Stimulated activated CD8-positive, alpha-beta memory T cell treated with anti-CD3 and anti-CD28 coated beads, Interleukin-12 subunit alpha, Interleukin-12 subunit beta, amount 100 ng/mL, for 24 hours (primary cell): ENCODE measurements at regions not wholly inside any gene's neighbourhood (a gene's known extent, or its start where the extent isn't known, plus 50 kb on each side); places are given as distances from the start of the nearest gene placed in this dataset.

Experiments used
- DNase-seq: peaks from one replicate; pipeline ENCODE4 v3.0.0-alpha.2; 2020; ENCODE audit errors: extremely low read depth

GRCh38 chr3:194265996-194266964 lies 84.8 kb downstream of the CPN2 start:
- DNase-seq: no peak

DNA sequence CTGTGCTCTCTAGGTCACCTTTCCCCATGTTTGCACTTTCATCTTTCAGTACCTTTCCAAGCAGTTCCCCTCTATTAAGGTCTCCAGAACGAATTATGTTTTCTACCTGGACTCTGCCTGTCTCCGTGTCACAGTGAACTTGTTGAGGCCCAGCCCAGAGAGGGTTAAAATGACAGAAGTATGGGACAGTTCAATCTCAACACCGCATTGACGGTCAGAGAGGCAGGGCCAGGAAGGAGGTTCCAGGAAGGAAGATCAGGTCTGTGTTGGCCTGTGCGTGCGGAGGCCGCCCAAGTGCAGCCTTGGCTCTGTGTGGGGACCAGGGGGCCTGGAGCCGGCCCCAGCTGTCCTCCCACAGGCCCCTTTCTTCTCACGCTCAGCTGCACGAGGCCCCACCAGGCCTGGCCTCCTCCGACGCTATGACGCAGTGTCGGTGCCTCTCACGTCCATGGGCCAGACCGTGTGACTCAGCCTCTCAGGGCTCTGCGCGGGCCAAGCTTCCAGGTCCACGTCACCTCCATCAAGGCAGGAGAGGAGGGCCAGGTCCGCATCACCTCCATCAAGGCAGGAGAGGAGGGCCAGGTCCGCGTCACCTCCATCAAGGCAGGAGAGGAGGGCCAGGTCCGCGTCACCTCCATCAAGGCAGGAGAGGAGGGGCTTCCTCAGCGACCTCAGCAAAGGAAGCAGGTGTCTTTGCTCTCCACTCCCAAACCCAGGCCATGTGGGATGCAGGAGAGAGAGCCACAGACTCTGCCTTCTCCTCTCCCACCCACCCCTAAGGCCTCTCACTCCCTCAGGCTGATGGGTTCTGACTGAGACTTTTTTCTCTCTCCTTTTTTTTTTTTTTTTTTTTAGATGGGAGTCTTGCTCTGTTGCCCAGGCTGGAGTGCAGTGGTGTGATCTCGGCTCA lies 83.1 kb downstream of the CPN2 start:
- DNase-seq: no peak

- DNase-seq: no peak
Measured at GRCh38 chr3:194268654-194269512, 82.2 kb downstream of the CPN2 start.

DNA sequence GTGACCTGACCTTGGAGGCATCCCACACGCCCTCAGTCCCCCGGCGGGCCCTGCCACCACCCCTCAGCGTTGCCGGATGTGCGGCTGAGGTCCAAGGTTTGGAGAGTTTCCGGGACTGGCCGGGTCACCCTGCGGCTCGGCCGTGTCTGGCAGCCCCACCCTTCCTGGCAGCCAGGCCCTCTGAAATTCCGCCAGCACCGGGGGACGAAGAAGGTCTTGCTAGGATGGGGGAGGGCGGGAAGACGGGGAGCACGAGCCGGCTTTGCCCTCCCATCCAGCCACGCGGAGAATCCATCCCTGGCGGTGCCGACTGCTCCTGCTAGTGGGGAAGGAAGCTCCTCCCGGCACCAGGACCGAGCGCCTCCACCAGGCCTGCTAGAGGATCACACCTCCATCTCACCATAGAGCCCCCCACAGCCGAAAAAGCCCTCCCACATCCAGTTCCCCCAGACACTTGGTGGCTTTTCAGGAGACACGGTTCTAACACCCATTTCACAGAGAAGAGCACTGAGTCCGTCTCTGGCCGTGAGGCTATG lies 81.5 kb downstream of the CPN2 start:
- DNase-seq: no peak

GRCh38 chr3:194270627-194271459 lies 80.3 kb downstream of the CPN2 start:
- no peak for DNase-seq

DNA sequence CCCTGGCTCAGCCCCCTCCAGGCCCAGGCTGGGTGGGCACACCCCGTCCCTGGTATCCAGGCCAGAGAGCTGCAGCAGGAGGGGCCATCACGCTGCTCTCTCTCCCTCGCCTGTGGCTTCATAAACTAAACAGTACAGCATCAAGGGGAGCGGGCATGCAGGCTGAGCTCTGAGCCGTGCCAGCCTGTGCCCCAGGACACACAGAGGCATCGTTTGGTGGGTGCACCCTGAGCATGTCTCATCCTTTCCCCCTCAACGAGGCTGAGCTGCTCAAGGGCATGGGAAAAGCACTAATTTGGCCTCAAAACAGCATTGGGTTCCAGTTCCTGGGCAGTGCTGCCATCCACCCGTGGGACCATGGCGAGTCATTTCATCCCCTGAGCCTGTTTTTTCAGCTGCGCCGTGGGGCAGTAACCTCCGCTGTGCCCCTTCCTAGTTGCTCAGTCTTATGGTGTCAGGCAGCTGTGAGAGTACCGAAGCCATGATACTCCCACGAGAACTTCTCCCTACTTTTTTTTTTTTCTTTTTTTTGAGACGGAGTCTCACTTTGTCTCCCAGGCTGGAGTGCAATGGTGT lies 79.6 kb downstream of the CPN2 start:
- no peak for DNase-seq

GRCh38 chr3:194272221-194272620 lies 78.9 kb downstream of the CPN2 start:
- DNase-seq: no peak

DNA sequence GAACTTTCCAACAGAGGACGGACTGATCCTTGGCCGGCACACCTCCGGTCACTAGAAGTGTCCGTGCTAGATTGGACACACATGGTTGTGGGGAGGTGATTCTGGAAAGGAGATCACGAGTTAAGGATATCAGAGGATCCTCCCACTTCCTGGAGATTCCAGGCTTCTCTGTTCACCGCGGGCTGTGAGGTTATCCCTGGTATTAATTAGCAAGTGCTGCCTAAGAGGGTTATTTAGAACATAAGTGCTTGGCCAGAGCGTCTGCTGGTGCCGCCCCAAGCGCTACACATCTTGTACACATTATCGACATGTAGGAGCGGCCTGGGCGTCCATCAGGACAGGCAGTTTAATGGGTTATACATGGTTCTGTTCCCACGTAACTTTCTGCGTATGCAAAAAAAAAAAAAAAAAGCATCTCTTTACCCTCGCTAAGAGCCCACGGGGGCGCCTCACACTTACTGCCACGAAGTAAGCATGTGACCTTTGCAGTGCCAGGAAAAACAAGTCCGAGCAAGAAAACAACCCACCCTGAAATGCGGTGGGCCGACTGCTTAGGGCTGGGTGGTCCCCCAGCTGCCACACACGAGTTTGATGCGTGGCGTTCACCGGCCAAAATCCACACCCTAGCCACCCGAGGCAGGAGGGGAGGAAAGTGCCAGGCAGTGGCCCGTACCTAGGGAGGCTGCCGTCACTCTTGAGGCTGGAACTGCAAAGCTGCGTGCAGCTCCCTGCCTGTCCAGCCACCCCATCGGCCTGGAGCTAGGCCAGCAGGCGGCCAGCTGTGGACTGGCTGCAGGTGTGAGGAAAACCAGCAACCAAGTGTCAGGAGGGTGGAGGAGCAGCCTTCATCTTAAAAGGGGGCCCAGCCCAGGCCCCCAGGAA lies 78.0 kb downstream of the CPN2 start:
- DNase-seq: no peak

- no peak for DNase-seq
Measured at GRCh38 chr3:194273743-194274310, 77.3 kb downstream of the CPN2 start.

GRCh38 chr3:194274424-194275085 lies 76.6 kb downstream of the CPN2 start:
- DNase-seq: no peak

GRCh38 chr3:194275291-194275690 lies 75.8 kb downstream of the CPN2 start:
- no peak for DNase-seq

DNA sequence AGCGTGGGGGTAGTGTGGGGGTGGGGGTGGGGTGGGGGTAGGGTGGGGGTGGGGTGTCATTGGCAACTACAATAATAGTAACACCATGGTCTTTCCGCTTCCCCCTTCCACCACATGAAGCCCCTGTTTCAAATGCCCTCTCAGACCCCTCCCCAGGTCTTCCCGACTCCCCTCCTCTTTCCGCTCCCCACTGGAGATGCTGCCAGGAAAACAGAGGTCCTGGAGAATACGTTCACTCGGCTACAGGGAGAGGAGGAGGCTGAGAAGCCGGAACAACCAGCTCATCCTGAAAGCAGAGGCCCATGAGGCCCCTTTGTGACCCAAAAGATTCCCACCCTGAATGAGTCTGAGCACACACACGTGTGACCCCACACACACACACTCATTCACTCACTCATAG lies 75.4 kb downstream of the CPN2 start:
- DNase-seq: no peak

DNA sequence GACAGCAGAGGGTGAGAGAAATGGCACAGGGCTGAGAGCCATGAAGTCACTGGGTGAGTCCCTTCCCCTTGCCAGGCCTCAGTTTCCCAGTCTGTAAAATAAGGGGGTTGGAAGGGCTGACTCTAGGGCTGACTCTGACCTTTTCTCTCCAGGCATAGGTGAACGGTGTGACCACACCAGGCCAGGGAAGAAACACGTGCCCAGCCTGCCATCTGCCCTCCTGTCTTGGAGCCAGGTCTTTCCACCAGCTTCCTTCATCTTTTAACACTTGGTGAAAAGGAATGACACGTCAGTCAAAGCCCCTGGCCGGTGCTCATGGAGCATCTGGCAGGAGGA lies 74.4 kb downstream of the CPN2 start:
- DNase-seq: no peak

GRCh38 chr3:194277104-194277785 lies 73.9 kb downstream of the CPN2 start:
- DNase-seq: no peak

DNA sequence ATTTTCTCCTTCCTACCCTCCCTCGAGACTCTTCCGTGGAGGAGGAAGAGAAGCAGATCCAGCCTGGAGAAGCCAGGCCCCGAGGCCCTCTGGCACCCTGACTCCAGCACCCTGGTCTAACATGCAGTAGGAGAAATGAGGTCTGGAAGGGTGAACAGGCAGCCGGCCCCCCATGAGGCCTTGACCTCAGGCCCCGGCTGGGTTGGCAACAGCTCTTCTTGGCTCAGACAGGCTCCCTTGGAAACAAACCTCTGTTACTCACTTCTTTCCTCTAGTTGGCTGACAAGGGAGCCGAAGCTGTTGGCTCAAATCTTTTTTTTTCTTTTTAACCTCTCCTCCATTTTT lies 73.4 kb downstream of the CPN2 start:
- DNase-seq: no peak

DNA sequence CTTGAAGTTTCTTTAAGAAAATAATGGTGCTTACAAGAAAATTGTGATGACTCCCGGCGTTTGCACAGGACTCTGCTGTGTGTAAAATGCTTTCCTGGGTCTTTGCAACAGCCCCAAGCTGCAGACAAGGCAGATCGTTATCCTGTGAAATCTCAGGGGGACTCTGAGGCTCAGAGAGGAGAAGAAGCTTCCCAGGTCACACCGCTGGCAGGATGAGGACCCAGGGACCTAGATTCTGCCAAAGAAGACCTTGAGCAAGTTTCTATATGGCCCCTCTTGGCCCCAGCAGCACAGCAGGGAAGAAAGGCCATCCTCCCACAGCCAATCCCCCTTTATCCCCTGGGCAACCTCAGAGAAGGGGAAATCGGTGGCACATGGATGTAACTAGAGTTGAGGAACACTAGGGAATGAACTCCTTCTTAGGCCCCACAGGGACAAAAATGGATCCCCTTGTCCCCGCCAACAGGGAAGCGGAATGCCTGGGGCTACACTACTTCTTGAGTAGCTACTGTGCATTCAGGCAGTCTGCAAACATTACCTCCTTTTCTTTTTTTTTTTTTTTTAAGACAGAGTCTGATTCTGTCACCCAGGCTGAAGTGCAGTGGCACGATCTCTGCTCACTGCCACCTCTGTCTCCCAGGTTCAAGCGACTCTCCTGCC lies 72.8 kb downstream of the CPN2 start:
- no peak for DNase-seq

DNA sequence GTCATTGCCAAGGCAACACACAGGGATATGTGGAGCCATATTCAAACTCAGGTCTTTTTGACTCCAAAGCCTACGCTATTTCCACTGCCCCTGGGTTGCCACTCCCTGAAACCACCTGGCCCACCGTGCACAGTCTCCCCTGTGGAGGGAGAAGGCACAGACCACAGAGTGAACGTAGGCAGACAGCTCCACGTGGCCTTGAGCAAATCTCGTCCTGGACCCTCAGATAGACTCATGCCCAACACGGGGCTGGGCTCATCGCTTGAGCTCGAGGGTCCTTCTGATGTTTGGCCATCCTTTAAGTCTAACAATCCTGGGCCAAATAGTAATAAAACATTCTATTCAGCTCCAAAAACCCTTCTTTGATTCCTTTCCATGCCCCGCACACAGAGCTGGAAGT lies 72.0 kb downstream of the CPN2 start:
- no peak for DNase-seq
